ENCODE measurements at regions not wholly inside any gene's neighbourhood (a gene's known extent, or its start where the extent isn't known, plus 50 kb on each side); places are given as distances from the start of the nearest gene placed in this dataset.

DNA sequence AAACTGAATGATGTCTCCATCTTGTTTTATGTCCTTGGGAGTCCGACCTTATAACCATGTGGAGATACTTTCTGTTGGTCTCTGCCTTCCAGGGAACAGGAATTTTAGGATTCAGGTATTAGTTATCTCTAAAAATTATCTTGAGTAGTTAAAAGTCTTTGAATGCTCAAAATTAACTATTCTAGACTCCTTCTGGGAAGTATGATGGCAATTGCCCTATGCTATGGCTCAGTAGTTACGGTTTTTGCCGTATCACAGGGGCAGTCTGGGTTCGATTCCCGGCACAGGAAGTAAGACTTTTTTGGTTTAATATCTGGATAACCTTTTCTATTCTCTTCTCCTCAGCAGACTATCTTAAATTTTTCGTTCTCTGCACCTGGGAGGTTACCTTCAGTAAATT lies 708.7 kb upstream of the LRATD1 start:
- H3K27ac ChIP-seq: no peak overlapping the region
- H3K27me3 ChIP-seq: no peaks in the 10 kb centered on the region
- ATAC-seq (no peak), DNase-seq (no peak)
- in situ Hi-C loops (cut with MboI; ENCODE audit: low sequenced_read_pairs in 4 of 4): no loop called here
- no peaks in the 10 kb centered on the region for H3K36me3 ChIP-seq
- H3K4me1 ChIP-seq: no peaks in the 10 kb centered on the region
- no peak overlapping the region for H3K4me3 ChIP-seq
- TF ChIP-seq POLR2A (IDR thresholded peaks at IDR 0.05): no peak
- TF ChIP-seq, protein P1, sequence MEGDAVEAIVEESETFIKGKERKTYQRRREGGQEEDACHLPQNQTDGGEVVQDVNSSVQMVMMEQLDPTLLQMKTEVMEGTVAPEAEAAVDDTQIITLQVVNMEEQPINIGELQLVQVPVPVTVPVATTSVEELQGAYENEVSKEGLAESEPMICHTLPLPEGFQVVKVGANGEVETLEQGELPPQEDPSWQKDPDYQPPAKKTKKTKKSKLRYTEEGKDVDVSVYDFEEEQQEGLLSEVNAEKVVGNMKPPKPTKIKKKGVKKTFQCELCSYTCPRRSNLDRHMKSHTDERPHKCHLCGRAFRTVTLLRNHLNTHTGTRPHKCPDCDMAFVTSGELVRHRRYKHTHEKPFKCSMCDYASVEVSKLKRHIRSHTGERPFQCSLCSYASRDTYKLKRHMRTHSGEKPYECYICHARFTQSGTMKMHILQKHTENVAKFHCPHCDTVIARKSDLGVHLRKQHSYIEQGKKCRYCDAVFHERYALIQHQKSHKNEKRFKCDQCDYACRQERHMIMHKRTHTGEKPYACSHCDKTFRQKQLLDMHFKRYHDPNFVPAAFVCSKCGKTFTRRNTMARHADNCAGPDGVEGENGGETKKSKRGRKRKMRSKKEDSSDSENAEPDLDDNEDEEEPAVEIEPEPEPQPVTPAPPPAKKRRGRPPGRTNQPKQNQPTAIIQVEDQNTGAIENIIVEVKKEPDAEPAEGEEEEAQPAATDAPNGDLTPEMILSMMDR (IDR thresholded peaks at IDR 0.05 in 4 of 5, conservative IDR thresholded peaks at IDR 0.05 in 1 of 5): no peak
- intact Hi-C loops (cut with DNase I; ENCODE audit: low total_unique reads): no loop called here
- no peaks in the 10 kb centered on the region for H3K9me3 ChIP-seq

DNA sequence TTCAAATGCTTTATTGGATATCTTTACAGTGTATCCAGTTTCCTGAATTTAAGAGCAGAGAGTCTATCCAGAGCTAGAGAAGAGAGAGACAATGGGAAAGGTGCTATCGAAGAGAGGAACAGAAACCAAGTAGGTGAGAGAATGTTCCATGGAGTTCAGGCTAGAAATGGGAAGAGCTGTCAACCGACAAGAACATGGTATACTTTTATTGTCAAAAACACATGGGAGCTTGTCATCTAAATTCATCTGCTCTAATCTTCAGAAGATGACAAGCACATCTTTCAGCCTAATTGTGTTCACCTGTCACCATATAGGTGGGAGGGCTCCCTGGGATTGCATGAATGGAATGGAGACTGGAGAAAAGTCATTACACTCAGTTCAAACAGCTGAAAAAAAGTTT lies 690.4 kb upstream of the LRATD1 start:
- no peaks in the 10 kb centered on the region for H3K27me3 ChIP-seq
- H3K9me3 ChIP-seq: no peaks in the 10 kb centered on the region
- in situ Hi-C loops (cut with MboI; ENCODE audit: low sequenced_read_pairs in 4 of 4) (no loop called here), intact Hi-C loops (cut with DNase I; ENCODE audit: low total_unique reads) (no loop called here)
- ATAC-seq (no peak), DNase-seq (no peak)
- H3K4me1 ChIP-seq: no peaks in the 10 kb centered on the region
- H3K36me3 ChIP-seq: no peaks in the 10 kb centered on the region
- no peak overlapping the region for H3K27ac ChIP-seq
- H3K4me3 ChIP-seq: no peak overlapping the region
- no peak for TF ChIP-seq POLR2A (IDR thresholded peaks at IDR 0.05)
- TF ChIP-seq, protein P1 (IDR thresholded peaks at IDR 0.05 in 4 of 5, conservative IDR thresholded peaks at IDR 0.05 in 1 of 5): no peak

DNA sequence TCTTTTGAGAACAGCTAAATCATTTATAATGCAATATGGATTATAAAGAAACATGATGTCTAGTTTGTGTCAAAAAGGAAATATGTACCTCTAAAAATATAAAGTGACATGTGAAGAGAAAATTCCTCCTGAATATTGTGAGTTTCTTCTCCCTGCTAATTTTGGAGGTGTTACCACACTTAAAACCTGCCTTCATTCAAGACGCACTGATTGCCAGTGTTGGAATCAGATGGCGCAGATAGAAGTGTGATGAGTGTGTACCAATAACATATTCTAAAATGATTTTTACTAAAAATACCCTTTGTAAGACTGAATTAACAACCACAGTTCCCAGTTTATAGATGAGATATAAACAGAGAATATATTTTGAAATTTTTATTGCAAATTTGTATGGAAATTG lies 681.8 kb upstream of the LRATD1 start:
- no peak for ATAC-seq
- intact Hi-C loops (cut with DNase I; ENCODE audit: low total_unique reads): no loop called here
- H3K4me3 ChIP-seq: no peak overlapping the region
- in situ Hi-C loops (cut with MboI; ENCODE audit: low sequenced_read_pairs in 4 of 4): no loop called here
- no peaks in the 10 kb centered on the region for H3K4me1 ChIP-seq
- no peak for DNase-seq
- no peaks in the 10 kb centered on the region for H3K9me3 ChIP-seq
- H3K36me3 ChIP-seq: no peaks in the 10 kb centered on the region
- TF ChIP-seq, protein P1 (IDR thresholded peaks at IDR 0.05 in 4 of 5, conservative IDR thresholded peaks at IDR 0.05 in 1 of 5): no peak
- no peak for TF ChIP-seq POLR2A (IDR thresholded peaks at IDR 0.05)
- no peaks in the 10 kb centered on the region for H3K27me3 ChIP-seq
- no peak overlapping the region for H3K27ac ChIP-seq

DNA sequence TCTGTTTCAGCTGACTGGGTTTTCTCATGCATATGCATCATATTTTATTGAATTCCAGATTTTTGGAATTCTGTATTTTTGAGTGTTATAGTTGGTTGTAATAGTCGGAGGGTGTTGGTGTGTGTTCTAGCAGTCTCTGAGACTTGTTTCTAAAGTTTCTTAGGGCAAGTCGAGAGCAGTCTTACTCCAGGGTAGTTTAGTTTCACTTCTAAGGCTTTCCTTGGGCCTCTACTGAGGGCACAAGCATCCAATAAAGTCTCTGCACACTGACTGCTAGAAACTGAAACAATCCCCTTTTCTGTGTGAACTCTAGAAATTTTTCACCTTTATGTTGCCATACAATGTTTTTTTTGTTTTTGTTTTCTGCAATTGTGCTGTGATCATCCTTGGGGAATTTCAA lies 663.7 kb upstream of the LRATD1 start:
- H3K36me3 ChIP-seq: no peaks in the 10 kb centered on the region
- H3K4me1 ChIP-seq: no peaks in the 10 kb centered on the region
- H3K9me3 ChIP-seq: no peaks in the 10 kb centered on the region
- H3K4me3 ChIP-seq: no peak overlapping the region
- TF ChIP-seq, protein P1 (IDR thresholded peaks at IDR 0.05 in 4 of 5, conservative IDR thresholded peaks at IDR 0.05 in 1 of 5): no peak
- H3K27me3 ChIP-seq: no peaks in the 10 kb centered on the region
- ATAC-seq: no peak
- intact Hi-C loops (cut with DNase I; ENCODE audit: low total_unique reads): no loop called here
- no peak overlapping the region for H3K27ac ChIP-seq
- in situ Hi-C loops (cut with MboI; ENCODE audit: low sequenced_read_pairs in 4 of 4): no loop called here
- DNase-seq: no peak

DNA sequence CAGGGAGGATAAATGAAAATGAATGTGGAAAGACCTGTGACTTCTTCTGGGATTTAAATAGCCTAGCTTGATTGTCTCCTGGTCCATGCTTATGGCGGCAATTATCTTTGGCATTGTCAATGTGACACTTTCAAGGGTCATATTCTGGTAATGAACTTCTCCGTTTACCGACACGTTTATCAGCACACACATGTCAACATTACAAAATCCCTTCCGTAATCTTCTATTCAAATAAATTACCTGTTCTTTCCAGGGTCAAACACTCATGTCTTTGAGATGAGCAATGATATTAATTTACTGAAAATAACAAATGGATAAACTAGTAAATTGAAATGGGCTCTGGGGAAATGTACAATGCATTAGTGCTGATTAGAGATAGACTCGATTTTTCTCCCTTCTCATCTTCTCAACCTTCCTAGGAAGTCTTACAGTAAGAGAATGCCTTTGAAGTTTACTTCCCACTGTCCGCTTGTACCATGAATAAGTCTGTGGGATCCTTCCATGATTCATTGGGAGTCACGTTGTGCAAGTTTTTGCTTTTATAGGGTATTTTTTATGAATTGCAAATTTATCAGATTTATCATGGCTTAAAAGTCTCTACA lies 646.3 kb upstream of the LRATD1 start:
- in situ Hi-C loops (cut with MboI; ENCODE audit: low sequenced_read_pairs in 4 of 4): no loop called here
- intact Hi-C loops (cut with DNase I; ENCODE audit: low total_unique reads): no loop called here
- ATAC-seq: no peak
- Histone ChIP-seq H3K27ac (no peak overlapping the region), H3K27me3 (no peaks in the 10 kb centered on the region), H3K4me3 (no peak overlapping the region), H3K9me3 (no peaks in the 10 kb centered on the region), H3K4me1 (no peaks in the 10 kb centered on the region), H3K36me3 (no peaks in the 10 kb centered on the region)
- no peak for TF ChIP-seq POLR2A (IDR thresholded peaks at IDR 0.05)
- TF ChIP-seq, protein P1 (IDR thresholded peaks at IDR 0.05 in 4 of 5, conservative IDR thresholded peaks at IDR 0.05 in 1 of 5): no peak
- no peak for DNase-seq

Data from gastrocnemius medialis (tissue), 4 donors.